ENCODE measurements at regions not wholly inside any gene's neighbourhood (a gene's known extent, or its start where the extent isn't known, plus 50 kb on each side); places are given as distances from the start of the nearest gene placed in this dataset.

DNA sequence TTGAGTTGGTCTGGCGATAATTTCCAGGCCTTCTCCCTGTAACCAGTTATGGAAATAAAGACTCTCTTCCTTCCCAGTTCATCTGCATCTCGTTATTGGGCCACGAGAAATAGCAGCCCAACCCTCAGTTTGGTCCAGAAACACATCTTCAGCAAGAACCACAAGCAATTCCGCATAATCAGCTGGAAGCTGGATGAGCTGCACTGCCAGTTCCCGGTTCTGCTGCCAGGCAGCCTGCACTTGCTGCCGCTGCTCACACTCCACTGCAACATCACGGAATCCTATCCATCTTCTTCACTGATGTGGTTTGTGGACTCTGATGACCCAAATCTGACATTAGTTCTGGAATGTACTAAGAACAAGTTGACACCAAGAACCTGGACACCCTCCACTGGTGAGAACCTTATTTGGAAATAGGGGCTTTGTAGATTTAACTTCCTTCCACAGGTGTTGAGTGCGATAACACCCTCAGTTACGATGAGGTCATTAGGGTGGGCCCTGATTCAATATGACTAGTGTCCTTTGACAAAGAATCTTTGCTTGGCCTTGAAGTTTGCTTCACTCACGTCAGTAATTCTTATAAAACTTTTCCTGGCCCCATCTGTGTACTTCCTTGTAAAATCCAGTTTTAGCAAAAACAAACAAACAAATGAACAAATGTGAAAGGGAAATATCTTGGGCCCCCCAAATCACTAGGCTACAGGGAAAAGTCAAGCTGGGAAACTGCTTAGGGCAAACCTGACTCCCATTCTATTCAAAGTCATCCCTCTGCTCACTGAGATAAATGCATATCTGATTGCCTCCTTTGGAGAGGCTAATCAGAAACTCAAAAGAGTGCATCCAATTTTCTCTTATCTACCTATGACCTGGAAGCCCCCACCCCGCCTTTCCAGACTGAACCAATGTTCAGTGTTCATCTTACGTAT lies 221.9 kb upstream of the PROK2 start:
- no peak overlapping the region for H3K4me3 ChIP-seq
- in situ Hi-C loops (cut with MboI; ENCODE audit: low sequenced_read_pairs): no loop called here

GRCh38 chr3:72004749-72005292 lies 219.9 kb upstream of the PROK2 start:
- Histone ChIP-seq H3K27me3 (ENCODE audit: low read depth) (no peaks in the 10 kb centered on the region), H3K36me3 (replicated peaks) (no peaks in the 10 kb centered on the region), H3K4me3 (no peak overlapping the region), H3K9me3 (no peaks in the 10 kb centered on the region), H3K4me1 (no peaks in the 10 kb centered on the region)
- in situ Hi-C loops (cut with MboI; ENCODE audit: low sequenced_read_pairs): no loop called here
- no peak for DNase-seq (ENCODE audit: low spot score in 2 of 2)

More for the DNA sequence above, 221.9 kb upstream of the PROK2 start:
- no peak for DNase-seq (ENCODE audit: low spot score in 2 of 2)
- H3K27me3 ChIP-seq (ENCODE audit: low read depth): no peaks in the 10 kb centered on the region
- no peaks in the 10 kb centered on the region for H3K4me1 ChIP-seq
- H3K9me3 ChIP-seq: no peaks in the 10 kb centered on the region
- H3K36me3 ChIP-seq (replicated peaks): no peaks in the 10 kb centered on the region

DNA sequence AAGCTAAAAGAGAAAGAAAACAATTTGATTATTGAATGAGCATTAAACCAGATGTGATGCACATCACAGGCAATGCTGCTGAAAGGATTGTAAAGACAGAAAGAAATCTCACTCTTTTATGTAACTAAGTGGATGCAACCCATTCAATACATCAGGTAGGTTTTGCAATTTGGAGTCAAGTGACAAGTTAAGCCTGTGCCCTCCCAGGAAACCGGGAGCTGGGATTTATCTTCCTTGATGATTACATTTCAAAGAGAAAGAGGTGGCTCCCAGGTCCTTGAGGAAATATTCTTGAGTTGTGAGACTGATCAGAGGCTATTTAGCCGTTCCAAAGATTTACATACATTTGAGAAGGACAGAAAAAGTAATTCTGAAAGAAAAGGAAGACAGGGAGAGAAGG lies 219.0 kb upstream of the PROK2 start:
- in situ Hi-C loops (cut with MboI; ENCODE audit: low sequenced_read_pairs): no loop called here
- H3K36me3 ChIP-seq (replicated peaks): no peaks in the 10 kb centered on the region
- no peak for DNase-seq (ENCODE audit: low spot score in 2 of 2)
- no peaks in the 10 kb centered on the region for H3K9me3 ChIP-seq
- no peaks in the 10 kb centered on the region for H3K27me3 ChIP-seq (ENCODE audit: low read depth)
- no peaks in the 10 kb centered on the region for H3K4me1 ChIP-seq
- no peak overlapping the region for H3K4me3 ChIP-seq

DNA sequence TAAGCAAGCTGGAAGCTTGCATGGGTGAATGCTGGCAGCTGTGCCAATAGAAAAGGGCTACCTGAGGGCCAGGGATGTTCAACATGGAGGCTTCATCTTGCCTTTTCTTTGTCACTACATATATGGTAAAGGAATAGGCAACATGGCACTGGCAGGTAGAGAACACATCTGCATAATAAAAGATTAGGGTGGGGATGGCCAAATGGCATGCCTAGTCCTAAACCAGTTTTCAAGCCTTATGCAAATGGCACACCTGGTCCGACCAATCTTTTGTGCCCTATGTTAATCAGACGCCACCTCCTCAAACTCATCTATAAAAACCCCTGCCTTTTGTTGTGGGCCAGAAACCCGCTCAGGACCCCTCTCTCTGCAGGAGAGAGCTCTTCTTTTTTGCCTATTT lies 216.8 kb upstream of the PROK2 start:
- Histone ChIP-seq H3K4me1 (no peaks in the 10 kb centered on the region), H3K27me3 (ENCODE audit: low read depth) (no peaks in the 10 kb centered on the region), H3K9me3 (no peaks in the 10 kb centered on the region), H3K36me3 (replicated peaks) (no peaks in the 10 kb centered on the region), H3K4me3 (no peak overlapping the region)
- in situ Hi-C loops (cut with MboI; ENCODE audit: low sequenced_read_pairs): no loop called here
- no peak for DNase-seq (ENCODE audit: low spot score in 2 of 2)

DNA sequence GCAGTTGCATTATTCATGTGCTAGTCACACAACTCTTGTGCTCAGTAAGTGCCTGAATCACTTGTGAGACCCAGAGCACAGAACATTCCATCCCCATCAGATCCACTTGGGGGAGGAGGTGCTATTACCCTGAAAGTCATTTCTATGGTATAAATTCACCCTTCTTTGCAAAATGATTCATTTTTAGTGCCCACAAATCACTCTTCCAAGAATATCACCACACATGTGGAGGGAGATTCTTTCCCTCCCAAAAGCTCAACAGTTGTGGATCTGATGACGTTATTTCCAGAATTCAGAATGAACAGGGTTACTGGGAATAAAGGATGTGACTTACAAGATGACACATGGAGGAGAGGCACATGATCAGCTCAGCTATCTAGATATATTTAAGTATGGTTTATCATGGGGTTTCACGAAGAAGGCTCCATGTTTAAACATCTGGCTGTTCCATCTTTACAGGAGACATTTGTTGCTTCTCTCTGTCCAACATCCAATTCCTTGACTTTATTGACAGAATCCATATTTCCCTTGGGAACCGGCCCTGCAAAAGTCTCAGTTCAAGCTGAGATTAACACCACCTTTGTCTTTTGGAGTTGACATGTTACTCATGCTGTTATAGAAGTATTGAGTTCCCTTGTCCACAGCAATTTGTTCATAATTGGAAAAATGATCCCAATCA lies 214.2 kb upstream of the PROK2 start:
- H3K36me3 ChIP-seq (replicated peaks): no peaks in the 10 kb centered on the region
- no peaks in the 10 kb centered on the region for H3K27me3 ChIP-seq (ENCODE audit: low read depth)
- in situ Hi-C loops (cut with MboI; ENCODE audit: low sequenced_read_pairs): no loop called here
- no peaks in the 10 kb centered on the region for H3K9me3 ChIP-seq
- H3K4me3 ChIP-seq: no peak overlapping the region
- no peak for DNase-seq (ENCODE audit: low spot score in 2 of 2)
- H3K4me1 ChIP-seq: no peaks in the 10 kb centered on the region

- H3K36me3 ChIP-seq (replicated peaks): no peaks in the 10 kb centered on the region
- H3K4me3 ChIP-seq: no peak overlapping the region
- no peaks in the 10 kb centered on the region for H3K4me1 ChIP-seq
- no peaks in the 10 kb centered on the region for H3K27me3 ChIP-seq (ENCODE audit: low read depth)
- in situ Hi-C loops (cut with MboI; ENCODE audit: low sequenced_read_pairs): no loop called here
- DNase-seq (ENCODE audit: low spot score in 2 of 2): no peak
- H3K9me3 ChIP-seq: no peaks in the 10 kb centered on the region
Measured at GRCh38 chr3:71997066-71997653, 212.2 kb upstream of the PROK2 start.

DNA sequence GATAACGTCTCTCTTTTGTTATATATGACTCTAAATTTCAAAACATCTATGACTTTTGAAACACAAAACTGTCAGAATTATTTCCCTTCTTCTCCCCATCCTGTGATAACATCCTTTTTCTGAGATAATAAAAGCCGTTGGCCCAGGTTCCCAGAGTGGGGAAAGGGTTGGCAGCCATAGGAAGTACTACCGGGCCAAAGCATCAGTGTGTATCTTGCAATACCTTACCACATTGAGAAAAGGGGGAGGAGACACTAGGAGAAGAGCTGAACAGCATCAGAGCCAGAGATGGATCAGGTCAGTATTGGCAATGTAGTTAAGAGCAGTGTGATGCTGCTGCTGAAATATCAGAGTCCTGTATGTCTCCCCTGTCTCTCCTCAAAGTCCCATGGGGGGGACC lies 210.0 kb upstream of the PROK2 start:
- Histone ChIP-seq H3K27me3 (ENCODE audit: low read depth) (no peaks in the 10 kb centered on the region), H3K4me3 (no peak overlapping the region), H3K4me1 (no peaks in the 10 kb centered on the region), H3K9me3 (no peaks in the 10 kb centered on the region), H3K36me3 (replicated peaks) (no peaks in the 10 kb centered on the region)
- in situ Hi-C loops (cut with MboI; ENCODE audit: low sequenced_read_pairs): no loop called here
- no peak for DNase-seq (ENCODE audit: low spot score in 2 of 2)

- no peak for DNase-seq (ENCODE audit: low spot score in 2 of 2)
- no peaks in the 10 kb centered on the region for H3K9me3 ChIP-seq
- H3K36me3 ChIP-seq (replicated peaks): no peaks in the 10 kb centered on the region
- in situ Hi-C loops (cut with MboI; ENCODE audit: low sequenced_read_pairs): no loop called here
- no peaks in the 10 kb centered on the region for H3K4me1 ChIP-seq
- H3K27me3 ChIP-seq (ENCODE audit: low read depth): no peaks in the 10 kb centered on the region
- H3K4me3 ChIP-seq: no peak overlapping the region
Measured at GRCh38 chr3:71994203-71994602, 209.3 kb upstream of the PROK2 start.

- Histone ChIP-seq H3K27me3 (ENCODE audit: low read depth) (no peaks in the 10 kb centered on the region), H3K9me3 (no peaks in the 10 kb centered on the region)
Measured at GRCh38 chr3:71991681-71992080, 206.7 kb upstream of the PROK2 start.

GRCh38 chr3:71991046-71991445 lies 206.1 kb upstream of the PROK2 start:
- Histone ChIP-seq H3K4me3 (no peak overlapping the region), H3K9me3 (no peaks in the 10 kb centered on the region), H3K36me3 (replicated peaks) (no peaks in the 10 kb centered on the region), H3K27me3 (ENCODE audit: low read depth) (no peaks in the 10 kb centered on the region), H3K4me1 (no peaks in the 10 kb centered on the region)
- in situ Hi-C loops (cut with MboI; ENCODE audit: low sequenced_read_pairs): no loop called here
- DNase-seq (ENCODE audit: low spot score in 2 of 2): no peak

More at GRCh38 chr3:71991681-71992080, 206.7 kb upstream of the PROK2 start:
- H3K4me3 ChIP-seq: no peak overlapping the region
- no peak for DNase-seq (ENCODE audit: low spot score in 2 of 2)
- no peaks in the 10 kb centered on the region for H3K36me3 ChIP-seq (replicated peaks)
- in situ Hi-C loops (cut with MboI; ENCODE audit: low sequenced_read_pairs): no loop called here
- no peaks in the 10 kb centered on the region for H3K4me1 ChIP-seq

- H3K4me1 ChIP-seq: no peaks in the 10 kb centered on the region
- in situ Hi-C loops (cut with MboI; ENCODE audit: low sequenced_read_pairs): no loop called here
- DNase-seq (ENCODE audit: low spot score in 2 of 2): no peak
- no peaks in the 10 kb centered on the region for H3K36me3 ChIP-seq (replicated peaks)
- no peaks in the 10 kb centered on the region for H3K9me3 ChIP-seq
- no peaks in the 10 kb centered on the region for H3K27me3 ChIP-seq (ENCODE audit: low read depth)
- H3K4me3 ChIP-seq: no peak overlapping the region
Measured at GRCh38 chr3:71990545-71990944, 205.6 kb upstream of the PROK2 start.

DNA sequence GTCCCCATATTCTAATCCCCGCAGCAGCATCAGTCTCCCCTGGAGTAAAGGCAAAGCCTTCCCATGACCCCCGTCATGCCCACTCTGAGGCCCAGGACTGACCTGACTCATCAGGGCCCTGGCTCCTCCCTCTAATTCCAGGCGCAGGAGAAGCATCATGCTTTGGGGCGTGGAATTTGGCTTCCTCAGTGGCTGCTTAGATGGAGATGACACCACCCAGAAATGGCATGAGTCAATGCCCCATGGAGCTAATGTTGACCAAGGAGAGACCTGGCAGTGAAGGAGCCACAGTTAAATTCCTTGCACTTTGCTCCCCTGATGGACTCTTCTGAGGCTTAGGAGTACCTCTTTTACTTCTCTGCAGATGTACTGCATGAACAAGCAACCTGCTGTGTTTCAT lies 204.2 kb upstream of the PROK2 start:
- Histone ChIP-seq H3K9me3 (no peaks in the 10 kb centered on the region), H3K4me1 (no peaks in the 10 kb centered on the region), H3K36me3 (replicated peaks) (no peaks in the 10 kb centered on the region), H3K4me3 (no peak overlapping the region), H3K27me3 (ENCODE audit: low read depth) (no peaks in the 10 kb centered on the region)
- no peak for DNase-seq (ENCODE audit: low spot score in 2 of 2)
- in situ Hi-C loops (cut with MboI; ENCODE audit: low sequenced_read_pairs): no loop called here

GRCh38 chr3:71987828-71988227 lies 202.9 kb upstream of the PROK2 start:
- no peaks in the 10 kb centered on the region for H3K36me3 ChIP-seq (replicated peaks)
- H3K4me3 ChIP-seq: no peak overlapping the region
- H3K4me1 ChIP-seq: no peaks in the 10 kb centered on the region
- in situ Hi-C loops (cut with MboI; ENCODE audit: low sequenced_read_pairs): no loop called here
- H3K9me3 ChIP-seq: no peaks in the 10 kb centered on the region
- DNase-seq (ENCODE audit: low spot score in 2 of 2): no peak
- no peaks in the 10 kb centered on the region for H3K27me3 ChIP-seq (ENCODE audit: low read depth)
